ENCODE measurements at regions not wholly inside any gene's neighbourhood (a gene's known extent, or its start where the extent isn't known, plus 50 kb on each side); places are given as distances from the start of the nearest gene placed in this dataset.

DNA sequence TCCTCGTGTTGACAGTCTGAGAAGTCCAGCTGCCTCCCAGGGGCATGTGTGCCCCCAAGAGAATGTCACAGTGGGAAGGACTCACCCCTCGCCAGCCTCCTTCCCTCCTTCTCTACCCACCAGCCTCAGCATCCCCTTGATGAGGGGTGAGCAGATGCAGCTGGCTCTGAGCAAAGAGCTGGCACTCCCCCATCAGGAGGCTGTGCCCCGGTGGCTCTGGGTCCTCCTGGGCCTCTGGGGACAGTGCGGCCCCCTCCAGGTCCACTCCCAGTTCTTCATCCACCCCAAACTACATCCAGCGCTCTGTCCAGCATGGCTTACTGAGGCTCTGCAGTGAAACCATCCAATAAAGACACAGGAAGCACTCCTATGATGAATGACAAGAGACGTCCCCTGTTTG is 210.4 kb downstream of the BRD1 start:
- peaks cover 0 to 10% (median 0%) of the 10 kb centered on the region in 6 donors for H3K4me1 ChIP-seq
- TF ChIP-seq POLR2AphosphoS5 (IDR thresholded peaks at IDR 0.05) (no peak), POLR2A (IDR thresholded peaks at IDR 0.05) (no peak)
- TF ChIP-seq, protein P1, sequence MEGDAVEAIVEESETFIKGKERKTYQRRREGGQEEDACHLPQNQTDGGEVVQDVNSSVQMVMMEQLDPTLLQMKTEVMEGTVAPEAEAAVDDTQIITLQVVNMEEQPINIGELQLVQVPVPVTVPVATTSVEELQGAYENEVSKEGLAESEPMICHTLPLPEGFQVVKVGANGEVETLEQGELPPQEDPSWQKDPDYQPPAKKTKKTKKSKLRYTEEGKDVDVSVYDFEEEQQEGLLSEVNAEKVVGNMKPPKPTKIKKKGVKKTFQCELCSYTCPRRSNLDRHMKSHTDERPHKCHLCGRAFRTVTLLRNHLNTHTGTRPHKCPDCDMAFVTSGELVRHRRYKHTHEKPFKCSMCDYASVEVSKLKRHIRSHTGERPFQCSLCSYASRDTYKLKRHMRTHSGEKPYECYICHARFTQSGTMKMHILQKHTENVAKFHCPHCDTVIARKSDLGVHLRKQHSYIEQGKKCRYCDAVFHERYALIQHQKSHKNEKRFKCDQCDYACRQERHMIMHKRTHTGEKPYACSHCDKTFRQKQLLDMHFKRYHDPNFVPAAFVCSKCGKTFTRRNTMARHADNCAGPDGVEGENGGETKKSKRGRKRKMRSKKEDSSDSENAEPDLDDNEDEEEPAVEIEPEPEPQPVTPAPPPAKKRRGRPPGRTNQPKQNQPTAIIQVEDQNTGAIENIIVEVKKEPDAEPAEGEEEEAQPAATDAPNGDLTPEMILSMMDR (IDR thresholded peaks at IDR 0.05 in 8 of 11, conservative IDR thresholded peaks at IDR 0.05 in 3 of 11) = no peak
- WGBS, 5 donors = 69 to 91% (median 80%) methylated on average over 6 of the region's 6 CpGs
- H3K27ac ChIP-seq = no peak overlapping the region
- H3K4me3 ChIP-seq = no peak overlapping the region
- peaks cover 0 to 37% (median 16%) of the 10 kb centered on the region in 8 donors for H3K9me3 ChIP-seq
- DNase-seq = no peak
- intact Hi-C loops (cut with DNase I; ENCODE audit: low total_unique reads) = no loop called here
- H3K36me3 ChIP-seq = peaks cover 0 to 72% (median 0%) of the 10 kb centered on the region in 6 donors
- no peaks in the 10 kb centered on the region for H3K27me3 ChIP-seq (replicated peaks in 1 of 7)

DNA sequence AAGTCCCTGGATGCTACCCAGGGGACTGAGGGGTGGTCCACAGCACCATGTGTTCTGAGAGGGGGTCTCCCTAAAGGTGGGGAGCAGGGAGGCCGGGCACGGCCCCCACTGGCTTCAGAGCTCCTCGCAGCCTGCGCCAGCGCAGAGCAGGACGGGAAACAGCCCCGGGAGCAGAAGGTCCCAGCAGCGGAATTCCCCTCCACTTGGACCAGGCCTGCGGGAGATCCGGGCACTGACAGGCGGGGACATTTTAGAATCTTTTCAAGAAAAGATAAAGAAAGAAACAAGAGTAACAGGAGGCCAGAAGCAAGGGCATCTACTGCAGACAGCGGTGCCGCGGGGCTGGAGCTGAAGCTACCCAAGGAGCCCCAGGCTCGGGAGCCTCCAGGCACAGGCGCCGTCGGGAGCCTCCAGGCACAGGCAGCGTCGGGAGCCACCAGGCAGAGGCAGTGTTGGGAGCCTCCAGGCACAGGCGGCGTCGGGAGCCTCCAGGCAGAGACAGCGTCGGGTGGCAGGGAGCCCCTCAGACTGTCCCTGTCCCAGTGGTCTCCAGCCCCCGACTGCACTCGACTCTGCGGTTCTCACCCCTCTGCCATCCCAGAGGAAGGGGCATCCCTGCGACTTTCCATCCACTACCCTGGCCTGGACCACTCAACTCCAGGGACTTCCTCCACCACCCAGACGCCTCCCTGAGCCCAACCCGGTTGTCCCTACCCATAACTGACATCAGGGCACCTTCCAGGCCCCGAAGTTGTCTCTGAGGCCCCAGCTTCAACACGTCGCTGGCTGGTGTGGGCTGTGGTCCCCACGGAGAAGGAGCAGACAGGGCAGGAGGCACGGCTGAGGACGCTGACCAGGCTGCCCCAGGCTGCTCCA is 211.1 kb downstream of the BRD1 start:
- Histone ChIP-seq H3K27me3 (replicated peaks in 1 of 7) (no peaks in the 10 kb centered on the region), H3K4me1 (peaks cover 0 to 4% (median 0%) of the 10 kb centered on the region in 6 donors), H3K36me3 (peaks cover 0 to 72% (median 0%) of the 10 kb centered on the region in 6 donors), H3K9me3 (peaks cover 0 to 37% (median 16%) of the 10 kb centered on the region in 8 donors), H3K4me3 (no peak overlapping the region), H3K27ac (no peak overlapping the region)
- 90 to 96% (median 91%) methylated on average over 35 to 37 of the region's 37 CpGs for WGBS, 5 donors
- peak; percentile 51 for DNase-seq
- intact Hi-C loops (cut with DNase I; ENCODE audit: low total_unique reads) = no loop called here
- TF ChIP-seq POLR2A (IDR thresholded peaks at IDR 0.05) = no peak
- TF ChIP-seq POLR2AphosphoS5 (IDR thresholded peaks at IDR 0.05) = no peak
- TF ChIP-seq, protein P1 (IDR thresholded peaks at IDR 0.05 in 8 of 11, conservative IDR thresholded peaks at IDR 0.05 in 3 of 11) = no peak

DNA sequence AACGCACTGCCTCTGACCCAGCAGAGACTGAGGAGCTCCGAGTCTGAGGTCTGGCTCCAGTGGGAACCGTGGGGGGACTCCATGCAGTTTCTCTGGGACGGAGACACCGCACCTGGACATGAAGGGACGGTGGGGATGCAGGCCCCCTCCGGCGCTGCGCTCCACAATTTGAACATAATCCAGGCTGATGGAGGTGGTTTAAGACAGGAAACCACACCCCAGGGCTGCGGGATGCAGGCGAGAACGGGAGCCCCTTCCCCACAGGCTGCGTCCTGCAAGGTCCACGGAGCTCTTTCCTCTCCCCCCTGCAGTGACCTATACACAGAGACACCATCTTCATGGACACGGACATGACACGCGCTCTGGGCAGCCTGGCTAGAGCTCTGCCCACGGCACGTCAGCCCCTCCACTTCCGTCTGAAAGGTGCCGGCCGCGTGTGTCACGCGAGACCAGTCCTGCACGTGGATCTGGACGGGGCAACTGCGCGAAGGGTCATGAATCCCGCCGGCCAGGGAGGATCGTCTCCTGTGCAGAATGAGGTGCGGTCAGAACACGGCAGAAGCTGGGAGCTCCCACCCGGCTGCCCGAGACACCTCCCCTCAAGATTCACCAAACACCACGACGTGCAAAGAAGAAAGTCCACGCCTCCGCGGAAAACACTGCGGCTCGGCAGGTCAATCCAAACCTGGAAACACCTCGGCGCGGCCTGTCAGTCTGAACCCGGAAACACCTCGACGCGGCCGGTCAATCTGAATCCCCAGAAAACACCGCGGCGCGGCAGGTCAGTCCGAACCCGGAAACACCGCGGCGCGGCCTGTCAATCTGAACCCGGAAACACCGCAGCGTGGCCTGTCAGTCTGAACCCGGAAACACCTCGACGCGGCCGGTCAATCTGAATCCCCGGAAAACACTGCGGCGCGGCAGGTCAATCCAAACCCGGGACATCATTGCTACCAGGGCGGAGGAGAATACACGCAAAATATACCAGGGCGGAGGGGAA is 212.4 kb downstream of the BRD1 start:
- Histone ChIP-seq H3K27ac (no peak overlapping the region), H3K4me1 (no peaks in the 10 kb centered on the region), H3K27me3 (replicated peaks in 1 of 7) (no peaks in the 10 kb centered on the region), H3K36me3 (peaks cover 0 to 64% (median 0%) of the 10 kb centered on the region in 6 donors), H3K9me3 (peaks cover 0 to 37% (median 16%) of the 10 kb centered on the region in 8 donors), H3K4me3 (no peak overlapping the region)
- TF ChIP-seq, protein P1 (IDR thresholded peaks at IDR 0.05 in 8 of 11, conservative IDR thresholded peaks at IDR 0.05 in 3 of 11) = no peak
- peak in 1 of 3 donors; percentile 17 for TF ChIP-seq POLR2AphosphoS5 (IDR thresholded peaks at IDR 0.05)
- intact Hi-C loops (cut with DNase I; ENCODE audit: low total_unique reads) = no loop called here
- WGBS, 5 donors = 93 to 96% (median 96%) methylated on average over 64 to 77 of the region's 77 CpGs
- peak; percentile 59 for DNase-seq

Measured in spleen (tissue), 11 donors.